PC-3 (cell line): ENCODE measurements at regions not wholly inside any gene's neighbourhood (a gene's known extent, or its start where the extent isn't known, plus 50 kb on each side); places are given as distances from the start of the nearest gene placed in this dataset.
A peak's percentile ranks its signal among the peaks of the same experiment; 100 is the strongest.

Source experiments
- ATAC-seq: fragments of 200-7000 bp; cut with Tn5 transposase; 2 replicates; pipeline ENCODE4 v1.9.1; 2020; ENCODE audit warnings: mild to moderate bottlenecking, moderate library complexity
- BruUV-seq: library from RNA; stranded (reverse); fragments of 400-500 nt; replicated peaks from 2 replicates; lab custom pipeline; 2021; lab: Mats Ljungman, UMichigan
- CTCF ChIA-PET: fragments of 300-600 bp; sonication (Branson Sonifier 250); formaldehyde crosslinking; loops from one replicate; lab custom pipeline; 2022; ENCODE audit warnings: antibody characterized with exemption; lab: Charles Lee
- POLR2A ChIA-PET: fragments of 300-600 bp; sonication (Branson Sonifier 250); formaldehyde crosslinking; loops from one replicate; lab custom pipeline; 2022; ENCODE audit warnings: antibody characterized with exemption; ENCODE audit not compliant: unreplicated experiment; lab: Charles Lee
- DNase-seq: peaks from one replicate; pipeline ENCODE4 v3.0.0-alpha.2; 2015
- H2AFZ ChIP-seq: fragments of 300-600 bp; sonication (generic); 2 replicates; pipeline ENCODE4 v1.6.0; 2016; ENCODE audit warnings: antibody characterized with exemption, low read length
- H3F3A ChIP-seq: fragments of 300-600 bp; sonication (generic); one replicate; pipeline ENCODE4 v1.6.0; 2017; ENCODE audit warnings: antibody characterized with exemption, low read length, control low read depth, mild to moderate bottlenecking; ENCODE audit not compliant: unreplicated experiment
- H3K27ac ChIP-seq: fragments of 300-600 bp; sonication (generic); 2 replicates; pipeline ENCODE4 v1.5.1; 2016; ENCODE audit warnings: mild to moderate bottlenecking, low read length
- H3K27me3 ChIP-seq: fragments of 300-600 bp; sonication (generic); 2 replicates; pipeline ENCODE4 v1.6.1; 2016; ENCODE audit warnings: low read length, mixed read lengths
- H3K36me3 ChIP-seq: fragments of 300-600 bp; sonication (generic); 2 replicates; pipeline ENCODE4 v1.6.1; 2016; ENCODE audit warnings: low read depth, mixed run types, low read length, mixed read lengths
- H3K4me1 ChIP-seq: fragments of 300-600 bp; sonication (generic); 2 replicates; pipeline ENCODE4 v1.5.1; 2016; ENCODE audit warnings: low read length; ENCODE audit not compliant: insufficient read depth
- H3K4me2 ChIP-seq: fragments of 300-600 bp; sonication (generic); 2 replicates; pipeline ENCODE4 v1.6.0; 2016; ENCODE audit warnings: low read length
- H3K4me3 ChIP-seq: fragments of 300-600 bp; sonication (generic); 2 replicates; pipeline ENCODE4 v1.5.1; 2016; ENCODE audit warnings: mild to moderate bottlenecking, low read length, mixed read lengths
- H3K79me2 ChIP-seq: fragments of 300-600 bp; sonication (generic); 2 replicates; pipeline ENCODE4 v1.6.1; 2017; ENCODE audit warnings: low read length, mixed read lengths
- H3K9ac ChIP-seq: fragments of 300-600 bp; sonication (generic); 2 replicates; pipeline ENCODE4 v1.6.0; 2016; ENCODE audit warnings: mild to moderate bottlenecking, low read length
- H3K9me2 ChIP-seq: fragments of 300-600 bp; sonication (generic); replicated peaks from 2 replicates; pipeline ENCODE4 v1.6.1; 2016; ENCODE audit warnings: mixed run types, low read length, mixed read lengths
- H3K9me3 ChIP-seq: fragments of 300-600 bp; sonication (generic); 2 replicates; pipeline ENCODE4 v1.6.1; 2016; ENCODE audit warnings: low read length, mixed read lengths
- H4K20me1 ChIP-seq: fragments of 300-600 bp; sonication (generic); 2 replicates; pipeline ENCODE4 v1.6.1; 2016; ENCODE audit warnings: low read length, mixed read lengths
- CTCF ChIP-seq: fragments of 300-600 bp; sonication (generic); conservative IDR thresholded peaks from 2 replicates; pipeline ENCODE4 v1.5.1; 2017; ENCODE audit warnings: antibody characterized with exemption, low read depth, mild to moderate bottlenecking, low read length
- EZH2 ChIP-seq: fragments of 300-600 bp; sonication (generic); IDR thresholded peaks from one replicate; pipeline ENCODE4 v1.6.1; 2017; ENCODE audit warnings: antibody characterized with exemption, mild to moderate bottlenecking, low read length; ENCODE audit not compliant: unreplicated experiment
- EZH2phosphoT487 ChIP-seq: fragments of 300-600 bp; sonication (generic); IDR thresholded peaks from 2 replicates; pipeline ENCODE4 v1.6.1; 2018; ENCODE audit warnings: mild to moderate bottlenecking, antibody characterized with exemption, low read length, borderline replicate concordance
- intact Hi-C: fragments of 100-400 bp; cut with micrococcal nuclease; formaldehyde crosslinking; loops from 2 replicates; pipeline ENCODE4 v1.9.0; 2023

DNA sequence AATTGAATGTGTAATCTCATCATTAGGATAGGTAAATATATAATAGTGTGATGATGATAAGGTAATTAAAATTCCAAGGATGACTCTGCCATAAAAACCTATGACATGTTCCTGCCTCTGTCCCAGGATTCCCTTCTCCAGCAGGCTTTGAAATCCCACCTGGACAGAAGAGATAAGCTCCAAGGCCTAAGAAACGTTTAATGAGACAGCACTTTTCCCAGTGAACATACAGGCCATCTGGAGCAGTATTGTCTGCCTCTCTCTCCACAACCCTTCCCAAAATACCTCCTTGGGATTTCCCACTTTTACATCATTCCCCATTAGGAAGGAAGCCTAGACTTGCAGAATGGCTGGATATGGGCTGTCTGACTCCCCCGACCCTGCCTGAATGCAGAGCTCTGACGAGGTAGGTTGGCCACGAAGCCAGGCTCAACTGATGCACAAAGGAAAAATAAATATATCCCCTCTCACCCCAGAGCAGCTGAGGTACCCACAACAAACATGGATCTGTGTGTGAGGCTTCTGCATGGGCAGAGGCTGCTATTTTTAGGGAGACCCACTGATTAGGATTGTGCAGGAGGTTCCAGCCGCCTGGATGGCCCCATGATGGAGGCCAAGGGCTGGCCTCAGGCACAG is 71.0 kb downstream of the TMPRSS5 start:
- ChIA-PET POLR2A (no interaction called here), CTCF (no interaction called here)
- intact Hi-C loops = no loop called here
- no peak overlapping the region for H2AFZ ChIP-seq
- no peaks in the 10 kb centered on the region for H3K9me3 ChIP-seq
- H3K4me2 ChIP-seq = no peak overlapping the region
- no peaks in the 10 kb centered on the region for H3K4me1 ChIP-seq
- DNase-seq = no peak
- TF ChIP-seq EZH2 = no peak
- no peaks in the 10 kb centered on the region for H3K36me3 ChIP-seq
- H3K79me2 ChIP-seq = no peaks in the 10 kb centered on the region
- no peaks in the 10 kb centered on the region for H3F3A ChIP-seq
- no peak overlapping the region for H3K4me3 ChIP-seq
- H3K27ac ChIP-seq = no peak overlapping the region
- no peak overlapping the region for H3K9ac ChIP-seq
- no peaks in the 10 kb centered on the region for H3K9me2 ChIP-seq
- no TSS peak for BruUV-seq
- H3K27me3 ChIP-seq = peaks cover 8% of the 10 kb centered on the region
- H4K20me1 ChIP-seq = no peaks in the 10 kb centered on the region
- no peak for ATAC-seq

DNA sequence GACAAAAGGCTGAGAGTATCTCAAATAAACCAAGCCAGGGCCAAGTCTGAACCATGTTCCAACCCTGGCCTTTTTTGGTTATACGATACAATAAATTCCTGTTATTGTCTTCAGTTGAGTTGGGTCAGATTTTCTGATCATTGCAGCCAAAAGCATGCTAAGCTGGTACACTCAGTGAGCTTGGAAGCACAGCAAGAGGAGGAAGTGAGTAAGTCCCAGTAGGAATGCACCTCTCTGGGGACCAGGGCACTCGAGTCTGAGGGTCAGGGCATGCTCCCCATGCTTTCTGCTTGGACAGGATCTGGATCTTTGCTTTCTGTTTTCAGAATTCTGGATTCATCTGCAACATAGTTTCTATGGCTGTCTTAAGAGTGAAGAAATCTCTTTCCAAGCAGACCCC is 73.1 kb downstream of the TMPRSS5 start:
- no peak overlapping the region for H2AFZ ChIP-seq

GRCh38 chr11:113629562-113629961 is 76.5 kb downstream of the TMPRSS5 start:
- intact Hi-C loops = no loop called here
- Histone ChIP-seq H3K27ac (no peak overlapping the region), H3K36me3 (no peaks in the 10 kb centered on the region), H2AFZ (no peak overlapping the region), H4K20me1 (no peaks in the 10 kb centered on the region), H3K4me3 (no peak overlapping the region), H3K79me2 (no peaks in the 10 kb centered on the region), H3F3A (no peaks in the 10 kb centered on the region), H3K27me3 (peaks cover 23% of the 10 kb centered on the region), H3K4me2 (no peak overlapping the region), H3K9ac (no peak overlapping the region), H3K9me2 (no peaks in the 10 kb centered on the region), H3K4me1 (no peaks in the 10 kb centered on the region), H3K9me3 (no peaks in the 10 kb centered on the region)
- DNase-seq = no peak
- TF ChIP-seq CTCF (no peak), EZH2phosphoT487 (no peak), EZH2 (no peak)
- no TSS peak for BruUV-seq
- ATAC-seq = no peak
- POLR2A ChIA-PET = no interaction called here
- CTCF ChIA-PET = no interaction called here

More for the DNA sequence above, 73.1 kb downstream of the TMPRSS5 start:
- no TSS peak for BruUV-seq
- DNase-seq (peak; percentile 33), ATAC-seq (peak; percentile 48)
- Histone ChIP-seq H4K20me1 (no peaks in the 10 kb centered on the region), H3K36me3 (no peaks in the 10 kb centered on the region), H3K4me2 (no peak overlapping the region), H3K27ac (no peak overlapping the region), H3K4me1 (no peaks in the 10 kb centered on the region), H3F3A (no peaks in the 10 kb centered on the region), H3K27me3 (peaks cover 23% of the 10 kb centered on the region), H3K4me3 (no peak overlapping the region), H3K9ac (no peak overlapping the region), H3K79me2 (no peaks in the 10 kb centered on the region), H3K9me2 (no peaks in the 10 kb centered on the region), H3K9me3 (no peaks in the 10 kb centered on the region)
- TF ChIP-seq EZH2 = no peak
- TF ChIP-seq EZH2phosphoT487 = no peak
- TF ChIP-seq CTCF = no peak
- ChIA-PET POLR2A (no interaction called here), CTCF (no interaction called here)
- intact Hi-C loops = no loop called here
